ENCODE measurements at regions not wholly inside any gene's neighbourhood (a gene's known extent, or its start where the extent isn't known, plus 50 kb on each side); places are given as distances from the start of the nearest gene placed in this dataset.
A peak's percentile ranks its signal among the peaks of the same experiment; 100 is the strongest.
"Not testable (repeated sequence)": the region's sequence is repeated elsewhere in the genome, so short reads cannot be mapped to it uniquely, and the experiment has no call there.

DNA sequence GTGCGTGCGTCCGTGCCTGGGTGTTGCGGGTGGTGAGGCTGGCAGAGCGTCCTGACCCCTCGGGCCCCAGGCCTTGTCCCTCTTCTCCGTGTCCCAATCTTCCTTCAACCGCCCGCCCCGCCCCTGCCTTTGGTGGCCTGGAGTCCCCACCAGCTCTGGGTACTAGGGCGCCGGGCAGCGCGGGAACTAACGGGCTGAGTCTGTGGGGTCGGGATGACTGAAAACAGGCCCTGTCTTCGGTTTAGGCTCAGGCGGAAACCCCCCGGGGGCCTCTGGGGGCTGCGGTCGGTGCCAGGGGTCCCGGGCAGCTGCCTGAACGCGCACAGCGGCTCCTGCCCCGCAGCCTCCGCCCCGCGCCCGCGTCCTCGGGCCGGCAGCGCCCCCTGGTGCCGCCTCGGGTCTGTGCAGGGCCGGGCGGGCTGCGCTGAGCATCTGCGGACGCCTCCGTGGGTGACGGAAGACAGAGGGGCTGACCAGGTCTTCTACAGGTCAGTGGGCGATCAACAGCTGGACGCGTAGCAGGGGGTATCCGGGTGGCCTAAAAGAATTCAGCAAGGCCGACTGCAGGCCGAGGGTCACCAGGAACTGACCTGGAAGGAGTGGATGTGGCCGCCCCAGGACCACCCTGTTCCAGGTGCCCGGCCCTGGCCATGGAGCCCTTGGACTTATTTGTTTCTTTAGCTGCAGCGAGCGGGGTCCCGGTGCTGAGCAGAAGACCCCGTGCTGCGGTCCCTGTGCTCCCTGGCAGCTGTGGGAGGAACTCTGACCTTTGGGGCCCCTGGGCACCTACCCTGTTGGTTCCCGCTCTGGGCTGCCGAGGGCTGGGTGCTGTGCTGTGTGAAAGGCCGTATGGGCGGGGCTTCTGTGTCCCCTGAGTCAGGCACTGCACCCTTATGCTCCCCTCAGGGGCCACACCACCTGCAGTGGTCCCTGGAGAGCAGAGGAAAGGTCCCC is 130.2 kb upstream of the LPCAT1 start:
- peak overlapping the region; percentile 27 for H3K4me3 ChIP-seq (ENCODE audit: low read length)
- TF ChIP-seq, protein P1, sequence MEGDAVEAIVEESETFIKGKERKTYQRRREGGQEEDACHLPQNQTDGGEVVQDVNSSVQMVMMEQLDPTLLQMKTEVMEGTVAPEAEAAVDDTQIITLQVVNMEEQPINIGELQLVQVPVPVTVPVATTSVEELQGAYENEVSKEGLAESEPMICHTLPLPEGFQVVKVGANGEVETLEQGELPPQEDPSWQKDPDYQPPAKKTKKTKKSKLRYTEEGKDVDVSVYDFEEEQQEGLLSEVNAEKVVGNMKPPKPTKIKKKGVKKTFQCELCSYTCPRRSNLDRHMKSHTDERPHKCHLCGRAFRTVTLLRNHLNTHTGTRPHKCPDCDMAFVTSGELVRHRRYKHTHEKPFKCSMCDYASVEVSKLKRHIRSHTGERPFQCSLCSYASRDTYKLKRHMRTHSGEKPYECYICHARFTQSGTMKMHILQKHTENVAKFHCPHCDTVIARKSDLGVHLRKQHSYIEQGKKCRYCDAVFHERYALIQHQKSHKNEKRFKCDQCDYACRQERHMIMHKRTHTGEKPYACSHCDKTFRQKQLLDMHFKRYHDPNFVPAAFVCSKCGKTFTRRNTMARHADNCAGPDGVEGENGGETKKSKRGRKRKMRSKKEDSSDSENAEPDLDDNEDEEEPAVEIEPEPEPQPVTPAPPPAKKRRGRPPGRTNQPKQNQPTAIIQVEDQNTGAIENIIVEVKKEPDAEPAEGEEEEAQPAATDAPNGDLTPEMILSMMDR (IDR thresholded peaks at IDR 0.05; ENCODE audit: insufficient read depth, low read depth, low read length, missing control alignments), result peak; percentile 12
- DNase-seq (ENCODE audit: low read depth), result not testable (repeated sequence)

DNA sequence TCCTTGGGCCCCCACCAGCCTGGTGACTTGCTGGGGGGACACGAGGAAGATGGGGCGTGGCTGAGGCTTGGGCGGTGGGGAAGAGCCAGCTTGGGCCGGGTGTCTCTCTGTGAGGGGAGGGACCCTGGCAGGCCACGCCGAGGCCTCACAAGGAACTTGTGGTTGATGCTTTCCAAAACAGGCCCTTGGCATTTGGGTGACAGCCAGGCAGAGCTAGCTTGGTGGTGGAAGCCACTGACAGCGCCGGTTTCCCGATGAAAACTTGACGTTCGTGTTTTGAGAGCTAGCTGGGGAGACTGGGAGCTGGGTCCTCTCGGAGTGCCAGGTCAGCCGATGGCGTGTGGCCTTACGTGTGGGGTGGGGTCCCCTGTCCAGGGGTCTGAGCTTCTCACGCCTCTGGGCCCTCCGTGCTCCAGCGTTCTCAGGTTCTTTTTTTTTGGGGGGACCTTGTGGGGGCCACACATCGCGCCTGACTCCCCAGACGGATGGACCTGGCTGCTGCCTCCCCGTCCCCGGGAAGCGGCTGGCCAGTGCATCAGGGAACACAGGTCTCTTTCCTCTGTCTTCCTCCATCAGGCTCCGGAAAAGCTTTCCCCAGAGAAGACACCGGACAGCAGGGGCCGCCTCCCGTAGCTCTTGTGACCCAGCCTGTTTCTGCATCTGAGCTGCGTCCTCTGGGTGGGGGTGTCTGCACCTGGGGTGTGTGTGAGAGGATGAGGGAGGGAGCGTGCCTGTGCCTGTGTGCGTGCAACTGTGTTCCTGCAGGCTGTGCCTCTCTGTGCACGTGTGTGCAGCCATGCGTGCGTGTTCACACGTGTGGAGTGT is 129.3 kb upstream of the LPCAT1 start:
- TF ChIP-seq, protein P1 (IDR thresholded peaks at IDR 0.05; ENCODE audit: insufficient read depth, low read depth, low read length, missing control alignments), result no peak
- no peak overlapping the region for H3K4me3 ChIP-seq (ENCODE audit: low read length)
- no peak for DNase-seq (ENCODE audit: low read depth)

DNA sequence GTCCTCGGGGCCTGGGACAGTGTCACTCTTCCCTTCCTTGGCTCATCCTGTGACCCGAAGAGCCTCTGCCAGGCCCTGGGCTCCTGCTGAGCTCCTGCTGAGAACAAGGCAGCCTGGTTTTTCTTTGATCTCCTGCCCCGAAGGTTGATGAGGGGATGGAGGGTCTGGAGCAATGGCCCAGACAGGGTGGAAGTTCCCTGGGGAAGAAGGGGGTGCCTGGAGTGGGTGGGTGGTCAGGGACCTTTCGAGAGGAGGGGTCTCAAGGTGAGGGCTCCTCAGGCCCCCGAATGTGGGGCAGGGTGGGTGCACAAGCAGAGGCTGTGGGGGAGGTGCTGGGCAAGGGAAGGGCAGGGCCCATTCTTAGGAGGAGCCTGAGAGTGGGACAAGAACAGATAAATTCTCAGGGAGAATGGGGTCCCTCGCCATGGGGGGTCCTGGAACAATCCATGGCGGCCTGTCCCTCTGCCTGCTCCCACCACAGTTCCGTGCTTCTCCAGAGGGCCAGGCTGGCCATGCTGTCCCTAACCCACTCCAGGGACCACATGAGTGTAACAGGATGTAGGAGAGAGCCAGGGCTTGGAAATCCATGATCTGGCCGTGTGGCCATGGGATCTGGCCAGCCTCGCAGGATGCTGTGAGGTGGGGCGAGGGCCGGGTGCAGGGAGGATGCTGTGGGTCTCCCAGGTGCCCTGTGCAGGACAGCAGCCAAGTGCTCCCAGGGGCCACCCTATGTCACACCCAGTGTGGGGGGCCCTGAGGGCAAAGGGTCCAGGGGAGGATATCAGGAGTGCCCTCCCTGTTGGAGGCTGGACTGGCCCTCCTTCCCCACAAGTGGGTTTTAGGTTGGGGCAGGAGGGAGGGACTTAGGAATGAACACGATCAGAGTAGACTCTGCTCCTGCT is 128.5 kb upstream of the LPCAT1 start:
- H3K4me3 ChIP-seq (ENCODE audit: low read length), result no peak overlapping the region
- no peak for DNase-seq (ENCODE audit: low read depth)
- TF ChIP-seq, protein P1 (IDR thresholded peaks at IDR 0.05; ENCODE audit: insufficient read depth, low read depth, low read length, missing control alignments), result no peak

DNA sequence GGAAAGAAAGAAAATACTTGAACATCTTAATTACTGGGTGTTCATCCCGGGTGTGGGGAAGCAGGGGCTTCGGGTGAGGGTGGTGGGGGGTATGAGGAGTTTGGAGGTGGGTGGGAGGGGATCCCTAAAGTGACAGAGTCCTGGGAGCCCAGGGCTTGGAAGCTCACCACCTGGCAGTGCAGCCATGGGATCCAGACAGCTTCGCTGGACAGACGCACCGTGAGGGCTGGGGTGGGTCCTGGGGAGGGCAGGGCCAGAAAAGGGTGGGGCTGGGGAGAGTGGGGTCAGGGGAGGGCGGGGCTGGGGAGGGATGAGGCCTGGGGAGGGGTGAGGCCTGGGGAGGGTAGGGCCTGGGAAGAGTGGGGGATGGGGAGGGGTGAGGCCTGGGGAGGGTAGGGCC is 127.5 kb upstream of the LPCAT1 start:
- no peak for DNase-seq (ENCODE audit: low read depth)
- no peak overlapping the region for H3K4me3 ChIP-seq (ENCODE audit: low read length)
- TF ChIP-seq, protein P1 (IDR thresholded peaks at IDR 0.05; ENCODE audit: insufficient read depth, low read depth, low read length, missing control alignments), result no peak

DNA sequence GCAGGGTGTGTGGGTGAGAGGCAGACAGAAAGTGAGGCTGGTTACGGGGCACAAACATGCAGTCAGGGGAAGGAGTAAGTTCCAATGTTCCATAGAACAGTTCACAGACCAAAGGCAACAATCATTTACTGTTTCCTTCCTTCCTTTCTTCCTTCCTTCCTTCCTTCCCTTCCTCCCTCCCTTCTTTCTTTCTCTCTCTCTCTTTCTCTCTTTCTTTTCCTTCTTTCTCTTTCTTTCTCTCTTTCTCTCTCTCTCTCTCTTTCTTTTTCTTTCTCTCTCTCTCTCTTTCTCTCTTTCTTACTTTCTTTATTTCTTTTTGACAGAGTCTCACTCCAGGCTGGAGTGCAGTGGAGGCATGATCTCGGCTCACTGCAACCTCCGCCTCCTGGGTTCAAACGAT is 125.8 kb upstream of the LPCAT1 start:
- TF ChIP-seq, protein P1 (IDR thresholded peaks at IDR 0.05; ENCODE audit: insufficient read depth, low read depth, low read length, missing control alignments), result no peak
- DNase-seq (ENCODE audit: low read depth), result no peak
- no peak overlapping the region for H3K4me3 ChIP-seq (ENCODE audit: low read length)

DNA sequence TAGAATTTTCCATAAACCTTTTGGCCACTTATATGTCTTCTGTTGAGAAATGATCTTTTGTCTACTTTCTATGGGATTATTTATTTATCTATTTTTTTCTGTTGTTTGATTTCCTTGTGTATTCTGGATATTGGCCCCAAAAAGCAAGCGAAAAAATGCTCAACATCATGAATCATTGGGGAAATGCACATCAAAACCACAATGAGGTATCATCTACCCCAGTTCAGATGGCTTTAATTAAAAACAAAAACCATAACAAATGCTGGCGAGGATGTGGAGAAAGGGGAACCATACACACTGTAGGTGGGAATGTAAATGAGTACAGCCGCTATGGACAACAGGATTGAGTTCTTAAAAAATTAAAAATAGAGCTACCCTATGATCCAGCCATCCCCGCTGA is 125.0 kb upstream of the LPCAT1 start:
- H3K4me3 ChIP-seq (ENCODE audit: low read length), result no peak overlapping the region
- no peak for DNase-seq (ENCODE audit: low read depth)

More for the DNA sequence above, 125.0 kb upstream of the LPCAT1 start:
- TF ChIP-seq, protein P1 (IDR thresholded peaks at IDR 0.05; ENCODE audit: insufficient read depth, low read depth, low read length, missing control alignments), result no peak
